G401 (cell line): ENCODE measurements at regions not wholly inside any gene's neighbourhood (a gene's known extent, or its start where the extent isn't known, plus 50 kb on each side); places are given as distances from the start of the nearest gene placed in this dataset.

Experiments used
- DNase-seq: peaks from one replicate; pipeline ENCODE4 v3.0.0-alpha.2; 2015; ENCODE audit warnings: low spot score
- in situ Hi-C: cut with HindIII; loops from 2 replicates; pipeline ENCODE4 v1.10.0; 2016; ENCODE audit warnings: low sequenced_read_pairs, mixed read lengths

DNA sequence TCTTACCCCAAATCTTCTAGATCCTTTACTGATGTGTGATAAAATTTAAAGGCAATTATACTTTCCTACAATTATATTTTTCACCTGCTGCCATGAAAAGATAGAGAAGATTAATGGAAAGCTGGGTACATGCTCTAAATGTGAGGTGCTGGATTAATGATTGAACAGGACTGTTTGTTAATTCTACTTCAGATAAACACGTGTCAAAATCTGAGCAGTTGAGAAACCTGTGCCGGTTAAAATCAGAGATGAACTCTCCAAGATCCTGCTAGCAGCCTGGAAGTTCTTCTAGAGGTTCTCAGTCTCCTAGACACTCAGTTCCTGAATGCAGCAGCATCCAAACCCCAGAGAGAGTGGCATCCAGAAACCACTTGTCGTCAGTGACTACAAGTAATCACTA lies 69.2 kb downstream of the INHBA start:
- in situ Hi-C loops: no loop called here
- no peak for DNase-seq

DNA sequence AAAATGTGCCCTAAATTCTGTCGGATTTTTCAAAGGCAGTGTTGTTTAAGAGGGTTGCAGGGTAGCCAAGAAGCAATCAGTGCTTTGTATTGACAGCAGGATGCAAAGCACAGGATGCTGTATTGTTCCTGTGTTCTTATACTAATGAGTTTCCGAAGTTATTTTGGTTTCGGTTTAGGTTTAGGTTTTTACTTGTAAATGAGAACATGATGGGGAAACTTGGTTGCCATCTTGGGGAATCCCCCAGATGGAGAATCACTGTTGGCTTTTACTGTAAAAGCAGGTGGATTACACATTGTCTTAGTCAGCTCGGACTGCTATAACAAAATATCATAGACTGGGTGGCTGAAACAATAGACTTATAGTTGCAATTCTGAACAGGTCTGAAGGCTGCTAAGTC lies 72.1 kb downstream of the INHBA start:
- in situ Hi-C loops: no loop called here
- no peak for DNase-seq

- in situ Hi-C loops: no loop called here
- DNase-seq: no peak
Observed at GRCh38 chr7:41629711-41630111, 73.2 kb downstream of the INHBA start.

GRCh38 chr7:41628901-41629300 lies 74.0 kb downstream of the INHBA start:
- in situ Hi-C loops: no loop called here

DNA sequence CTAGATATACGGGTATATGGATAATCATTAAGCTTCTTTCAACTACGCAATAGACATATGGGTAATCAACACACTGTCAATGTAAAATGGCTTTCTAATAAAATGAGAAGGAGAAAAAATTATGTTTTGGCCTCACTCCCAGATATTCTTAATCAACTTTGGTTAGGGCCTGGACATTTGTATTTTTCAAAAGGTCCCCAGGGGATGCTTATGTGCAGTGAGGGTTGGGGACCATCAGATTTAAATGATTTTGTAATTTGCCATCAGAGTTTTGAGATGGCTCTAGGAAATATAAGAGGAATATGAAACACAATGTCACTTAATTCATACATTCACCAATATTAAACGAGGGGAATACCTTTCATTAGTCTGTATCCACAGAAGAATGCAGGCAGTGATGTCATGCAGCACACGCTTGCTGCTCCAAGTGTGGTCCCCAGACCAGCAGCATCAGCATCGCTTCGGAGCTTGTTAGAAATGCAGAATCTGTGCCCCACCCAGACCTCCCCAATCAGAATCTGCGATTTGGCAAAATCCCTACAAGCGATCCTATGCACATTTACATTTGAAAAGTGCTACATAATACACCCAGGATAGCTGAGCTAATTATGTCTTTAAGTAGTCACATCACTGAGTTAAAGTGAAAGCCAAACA lies 75.1 kb downstream of the INHBA start:
- in situ Hi-C loops: no loop called here
- DNase-seq: no peak

More at GRCh38 chr7:41628901-41629300, 74.0 kb downstream of the INHBA start:
- no peak for DNase-seq

- DNase-seq: no peak
- in situ Hi-C loops: no loop called here
Observed at GRCh38 chr7:41624818-41625217, 78.1 kb downstream of the INHBA start.

GRCh38 chr7:41621953-41622831 lies 80.7 kb downstream of the INHBA start:
- no peak for DNase-seq
- in situ Hi-C loops: no loop called here

- DNase-seq: no peak
- in situ Hi-C loops: no loop called here
Observed at GRCh38 chr7:41617987-41618386, 84.9 kb downstream of the INHBA start.

DNA sequence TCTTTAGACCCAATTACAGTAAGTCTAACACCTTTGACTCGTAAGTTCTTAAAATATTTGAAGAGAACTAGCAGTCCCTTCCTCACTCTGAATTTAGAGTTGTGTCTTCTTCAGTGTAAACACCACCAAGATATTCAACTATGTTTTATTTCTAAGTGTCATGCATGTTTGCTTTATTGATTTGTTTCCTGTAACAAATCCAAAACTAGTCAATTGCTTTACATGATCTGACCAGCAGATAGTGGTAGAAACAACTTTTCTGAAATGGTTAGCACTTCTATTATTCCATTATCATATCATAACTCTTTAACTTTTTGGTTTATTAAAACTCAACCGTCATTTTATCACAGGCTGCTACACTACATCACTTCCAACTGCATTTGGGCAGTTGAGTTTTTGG lies 90.1 kb downstream of the INHBA start:
- DNase-seq: no peak
- in situ Hi-C loops: no loop called here

DNA sequence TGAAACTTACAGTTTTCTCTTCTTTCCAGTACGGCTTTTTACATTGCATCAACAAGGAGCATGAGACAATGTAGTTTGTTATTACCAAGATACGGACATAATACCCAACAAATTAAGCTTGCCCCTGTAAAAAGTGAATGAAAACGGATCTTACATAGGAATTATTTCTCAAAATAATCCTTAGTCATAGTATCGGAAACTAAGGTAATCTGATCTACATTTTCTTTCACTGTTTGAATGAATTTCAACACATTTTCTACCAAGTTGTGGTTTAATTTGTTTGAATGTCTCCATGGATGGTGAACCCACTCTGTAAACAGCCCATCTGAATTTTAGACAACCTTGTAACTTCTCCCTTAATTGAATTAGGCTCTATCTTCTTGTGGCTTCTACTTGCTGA lies 90.5 kb downstream of the INHBA start:
- in situ Hi-C loops: no loop called here
- no peak for DNase-seq

DNA sequence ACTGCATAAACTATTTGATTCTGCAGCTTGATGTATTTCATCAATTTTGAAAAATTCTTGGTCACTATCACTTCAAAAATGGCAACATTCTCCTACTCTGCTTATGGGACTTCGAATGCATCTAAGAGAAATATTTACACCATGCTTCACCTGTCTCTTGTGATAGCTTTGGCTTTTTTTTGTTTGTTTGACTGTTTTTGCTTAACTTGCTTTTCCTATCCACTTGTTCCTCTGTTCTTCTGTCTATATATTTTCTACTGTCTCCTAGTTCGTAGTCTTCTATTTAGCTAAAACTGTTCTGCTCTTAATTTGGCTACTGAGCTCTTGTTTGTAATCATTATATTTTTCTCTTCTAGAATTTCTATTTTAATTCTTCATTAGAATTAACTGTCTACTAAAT lies 94.4 kb downstream of the INHBA start:
- DNase-seq: no peak
- in situ Hi-C loops: no loop called here

- DNase-seq: no peak
- in situ Hi-C loops: no loop called here
Observed at GRCh38 chr7:41603985-41604384, 98.9 kb downstream of the INHBA start.

DNA sequence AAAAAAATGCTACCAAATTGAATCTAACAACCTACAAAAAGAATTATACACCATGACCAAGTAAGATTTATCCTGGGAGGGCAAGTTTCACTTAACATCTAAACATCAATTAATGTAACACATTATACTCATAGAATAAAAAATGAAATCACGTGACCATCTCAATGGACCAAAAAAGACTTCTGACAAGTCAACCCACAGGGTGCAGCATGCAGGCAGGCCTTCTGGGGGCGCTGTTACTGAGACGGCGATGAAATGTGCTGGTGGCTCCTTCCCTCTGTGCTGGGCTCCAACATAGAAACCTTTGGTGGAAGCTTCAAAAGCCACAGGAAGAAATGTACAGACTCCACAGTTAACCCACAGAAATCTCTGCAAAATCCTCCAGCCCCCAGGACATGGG lies 103.1 kb downstream of the INHBA start:
- no peak for DNase-seq
- in situ Hi-C loops: no loop called here

GRCh38 chr7:41592794-41593193 lies 110.1 kb downstream of the INHBA start:
- in situ Hi-C loops: no loop called here
- DNase-seq: no peak

DNA sequence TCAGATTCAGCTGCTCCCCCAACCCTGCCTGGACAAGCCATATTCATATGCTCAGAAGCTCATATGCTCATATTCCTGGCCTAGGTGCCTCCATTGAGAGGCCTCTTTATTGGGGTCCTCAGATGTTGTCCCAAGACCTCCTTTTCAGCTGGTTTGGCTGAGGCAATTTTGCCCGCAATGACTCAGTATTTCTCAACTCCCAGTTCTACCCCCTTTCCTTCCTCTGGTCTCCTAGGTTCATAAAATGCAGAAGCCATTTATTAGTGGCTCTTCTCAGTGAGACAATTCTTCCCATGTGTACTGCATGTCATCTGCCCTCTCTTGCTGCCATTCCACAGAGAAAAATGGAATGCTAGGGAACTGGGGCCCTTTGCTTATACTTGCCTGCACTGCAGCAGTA lies 110.7 kb downstream of the INHBA start:
- no peak for DNase-seq
- in situ Hi-C loops: no loop called here

DNA sequence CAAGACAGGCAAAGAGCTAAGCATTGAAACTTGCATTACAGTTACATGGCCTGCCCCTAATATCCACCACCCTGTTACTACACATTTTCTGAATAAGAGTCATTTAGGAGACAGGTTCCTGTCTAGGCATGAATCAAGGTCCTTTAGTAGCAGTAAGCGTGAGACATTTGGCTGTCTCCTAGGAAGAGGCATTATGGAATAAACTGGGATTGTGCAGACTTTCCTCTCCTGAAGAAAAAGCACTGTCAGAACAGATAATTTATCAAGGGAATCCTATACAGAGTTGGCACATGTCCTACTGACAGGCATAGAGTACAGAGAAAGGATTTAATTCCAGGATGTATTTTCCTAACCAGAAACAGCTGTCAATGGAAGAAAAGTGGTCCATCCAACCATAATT lies 111.9 kb downstream of the INHBA start:
- in situ Hi-C loops: no loop called here
- DNase-seq: no peak

DNA sequence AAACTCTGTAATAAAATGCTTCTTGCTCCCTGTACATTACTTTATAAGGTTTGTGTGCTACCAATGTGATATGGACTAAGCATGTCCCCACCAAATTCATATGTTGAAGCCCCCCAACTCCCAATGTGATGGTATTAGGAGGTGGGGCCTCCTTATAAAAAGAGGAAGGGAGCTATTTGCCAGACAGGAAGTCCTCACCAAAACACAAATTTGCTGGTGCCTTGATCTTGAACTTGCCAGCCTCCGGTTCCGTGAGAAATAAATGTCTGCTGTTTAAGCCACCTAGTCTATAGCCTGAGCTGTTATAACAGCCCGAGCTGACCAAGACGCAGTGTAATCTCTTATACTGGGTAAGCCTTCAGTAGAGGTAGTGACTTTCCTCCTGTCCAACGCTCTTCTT lies 114.5 kb downstream of the INHBA start:
- in situ Hi-C loops: no loop called here
- no peak for DNase-seq

- DNase-seq: no peak
- in situ Hi-C loops: no loop called here
Observed at GRCh38 chr7:41586931-41587640, 115.8 kb downstream of the INHBA start.

DNA sequence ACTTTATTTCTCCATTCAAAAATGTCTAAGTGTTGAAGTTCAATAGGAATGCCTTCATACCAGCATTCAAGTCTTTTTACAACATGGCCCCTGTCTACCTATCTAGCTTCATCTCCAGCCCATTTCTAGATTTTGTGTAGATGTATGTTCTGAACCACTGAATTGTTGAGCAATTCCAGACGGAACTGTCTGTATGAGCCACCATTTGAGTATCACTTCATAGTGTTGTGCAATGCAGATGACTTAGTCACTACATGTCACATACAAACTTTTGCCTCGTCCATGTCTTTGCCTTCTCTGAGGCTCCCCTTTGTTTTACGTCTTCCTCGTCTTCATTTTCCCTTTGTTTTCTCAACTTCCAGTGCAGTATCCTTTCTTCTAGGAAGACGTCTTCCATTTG lies 118.1 kb downstream of the INHBA start:
- no peak for DNase-seq
- in situ Hi-C loops: no loop called here

DNA sequence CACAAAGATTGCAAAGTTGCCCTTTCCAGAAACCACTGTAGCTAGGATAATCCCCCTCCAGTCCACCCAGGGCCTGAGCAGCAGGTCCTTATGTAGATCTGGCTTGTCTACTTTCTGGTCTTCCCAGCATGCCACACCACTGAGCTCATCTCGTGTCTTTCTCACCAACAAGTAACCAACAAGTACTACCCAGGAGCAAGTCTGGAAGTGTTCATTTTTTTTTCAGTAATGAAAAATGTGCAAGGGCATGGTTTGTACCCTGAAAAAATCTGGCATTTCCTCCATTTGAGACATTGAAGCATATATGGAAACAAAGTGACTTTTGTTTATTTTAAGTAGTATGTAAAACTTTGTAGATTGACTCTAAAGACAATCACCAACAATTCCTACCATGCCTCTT lies 120.8 kb downstream of the INHBA start:
- DNase-seq: no peak

More for the DNA sequence above, 120.8 kb downstream of the INHBA start:
- in situ Hi-C loops: no loop called here
